SK-N-DZ (cell line): ENCODE measurements at regions not wholly inside any gene's neighbourhood (a gene's known extent, or its start where the extent isn't known, plus 50 kb on each side); places are given as distances from the start of the nearest gene placed in this dataset.
"Not testable (repeated sequence)": the region's sequence is repeated elsewhere in the genome, so short reads cannot be mapped to it uniquely, and the experiment has no call there.

ENCODE experiments used
- DNase-seq: peaks from one replicate; pipeline ENCODE4 v3.0.0-alpha.2; 2015; ENCODE audit warnings: low spot score

GRCh38 chr11:106493751-106494150 is 416.3 kb downstream of the AASDHPPT start:
- DNase-seq, result no peak

- DNase-seq, result no peak
These were observed 417.6 kb downstream of the AASDHPPT start for GRCh38 chr11:106495046-106495445.

- DNase-seq, result no peak
These were observed 419.2 kb downstream of the AASDHPPT start for GRCh38 chr11:106496677-106497076.

- DNase-seq, result no peak
These were observed 419.9 kb downstream of the AASDHPPT start for GRCh38 chr11:106497321-106497720.

- DNase-seq, result no peak
These were observed 420.4 kb downstream of the AASDHPPT start for GRCh38 chr11:106497822-106498221.

- peak; percentile 1 for DNase-seq
These were observed 426.4 kb downstream of the AASDHPPT start for GRCh38 chr11:106503901-106504300.

GRCh38 chr11:106507645-106508306 is 430.3 kb downstream of the AASDHPPT start:
- DNase-seq, result no peak

- no peak for DNase-seq
These were observed 437.2 kb downstream of the AASDHPPT start for GRCh38 chr11:106514706-106515105.

GRCh38 chr11:106517426-106517825 is 440.0 kb downstream of the AASDHPPT start:
- no peak for DNase-seq

- DNase-seq, result no peak
These were observed 442.9 kb downstream of the AASDHPPT start for GRCh38 chr11:106520146-106520912.

GRCh38 chr11:106520920-106521319 is 443.5 kb downstream of the AASDHPPT start:
- DNase-seq, result no peak

GRCh38 chr11:106523171-106523570 is 445.7 kb downstream of the AASDHPPT start:
- DNase-seq, result no peak

- no peak for DNase-seq
These were observed 446.5 kb downstream of the AASDHPPT start for GRCh38 chr11:106523921-106524320.

GRCh38 chr11:106524436-106524835 is 447.0 kb downstream of the AASDHPPT start:
- no peak for DNase-seq

- not testable (repeated sequence) for DNase-seq
These were observed 454.2 kb downstream of the AASDHPPT start for GRCh38 chr11:106531648-106532047.

- DNase-seq, result no peak
These were observed 455.6 kb downstream of the AASDHPPT start for GRCh38 chr11:106533046-106533445.

- DNase-seq, result no peak
These were observed 462.5 kb downstream of the AASDHPPT start for GRCh38 chr11:106540001-106540400.

GRCh38 chr11:106548406-106548805 is 469.9 kb downstream of the GUCY1A2 start:
- DNase-seq, result no peak

- DNase-seq, result no peak
These were observed 466.3 kb downstream of the GUCY1A2 start for GRCh38 chr11:106551744-106552673.

GRCh38 chr11:106552694-106553203 is 465.5 kb downstream of the GUCY1A2 start:
- no peak for DNase-seq

GRCh38 chr11:106553304-106553703 is 465.0 kb downstream of the GUCY1A2 start:
- no peak for DNase-seq
